ENCODE measurements at regions not wholly inside any gene's neighbourhood (a gene's known extent, or its start where the extent isn't known, plus 50 kb on each side); places are given as distances from the start of the nearest gene placed in this dataset.

DNA sequence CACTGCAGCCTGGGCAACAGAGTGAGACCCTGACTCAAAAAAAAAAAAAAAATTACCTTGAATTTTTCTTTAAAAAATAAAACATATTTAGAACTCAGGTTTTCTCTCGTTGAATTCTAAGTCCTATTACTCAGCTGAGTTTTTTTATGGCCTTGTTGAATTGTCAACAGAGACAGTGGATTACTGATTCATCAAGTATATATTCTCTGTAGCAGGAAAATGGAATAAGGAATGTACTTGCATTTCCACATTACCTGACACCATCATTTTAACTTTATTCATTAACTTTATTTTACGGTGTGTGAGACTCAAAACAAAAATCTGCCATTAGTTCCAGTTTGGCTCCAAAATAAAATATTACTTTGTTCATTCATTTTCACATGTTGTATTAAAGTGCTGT lies 53.8 kb upstream of the APP start:
- no peak overlapping the region for H3K9ac ChIP-seq (ENCODE audit: low read length)
- no peak overlapping the region for H3K4me2 ChIP-seq (ENCODE audit: low read depth, low read length)
- H3K79me2 ChIP-seq (ENCODE audit: low read length) = no peaks in the 10 kb centered on the region
- TF ChIP-seq EZH2phosphoT487 (IDR thresholded peaks at IDR 0.05; ENCODE audit: low read length) (no peak), EZH2 (optimal IDR thresholded peaks at IDR 0.05; ENCODE audit: low read depth, low read length) (no peak)
- TF ChIP-seq, protein P1, sequence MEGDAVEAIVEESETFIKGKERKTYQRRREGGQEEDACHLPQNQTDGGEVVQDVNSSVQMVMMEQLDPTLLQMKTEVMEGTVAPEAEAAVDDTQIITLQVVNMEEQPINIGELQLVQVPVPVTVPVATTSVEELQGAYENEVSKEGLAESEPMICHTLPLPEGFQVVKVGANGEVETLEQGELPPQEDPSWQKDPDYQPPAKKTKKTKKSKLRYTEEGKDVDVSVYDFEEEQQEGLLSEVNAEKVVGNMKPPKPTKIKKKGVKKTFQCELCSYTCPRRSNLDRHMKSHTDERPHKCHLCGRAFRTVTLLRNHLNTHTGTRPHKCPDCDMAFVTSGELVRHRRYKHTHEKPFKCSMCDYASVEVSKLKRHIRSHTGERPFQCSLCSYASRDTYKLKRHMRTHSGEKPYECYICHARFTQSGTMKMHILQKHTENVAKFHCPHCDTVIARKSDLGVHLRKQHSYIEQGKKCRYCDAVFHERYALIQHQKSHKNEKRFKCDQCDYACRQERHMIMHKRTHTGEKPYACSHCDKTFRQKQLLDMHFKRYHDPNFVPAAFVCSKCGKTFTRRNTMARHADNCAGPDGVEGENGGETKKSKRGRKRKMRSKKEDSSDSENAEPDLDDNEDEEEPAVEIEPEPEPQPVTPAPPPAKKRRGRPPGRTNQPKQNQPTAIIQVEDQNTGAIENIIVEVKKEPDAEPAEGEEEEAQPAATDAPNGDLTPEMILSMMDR (IDR thresholded peaks at IDR 0.05; ENCODE audit: low read length) = no peak
- no peaks in the 10 kb centered on the region for H3K9me2 ChIP-seq (replicated peaks; ENCODE audit: insufficient read depth, low read length)
- no peaks in the 10 kb centered on the region for H3K27me3 ChIP-seq (replicated peaks; ENCODE audit: insufficient read depth, low read length)
- no peak overlapping the region for H2AFZ ChIP-seq (ENCODE audit: low read length)
- DNase-seq = no peak
- no peak overlapping the region for H3K4me3 ChIP-seq (ENCODE audit: low read length)
- no peaks in the 10 kb centered on the region for H3F3A ChIP-seq (ENCODE audit: insufficient read depth, low read length)
- no peak overlapping the region for H3K27ac ChIP-seq (ENCODE audit: low read length)
- no peaks in the 10 kb centered on the region for H3K4me1 ChIP-seq (ENCODE audit: low read length)
- H4K20me1 ChIP-seq (ENCODE audit: insufficient read depth, low read length) = no peaks in the 10 kb centered on the region
- no peaks in the 10 kb centered on the region for H3K36me3 ChIP-seq (replicated peaks; ENCODE audit: insufficient read depth, low read length)
- H3K9me3 ChIP-seq (replicated peaks; ENCODE audit: insufficient read depth, low read length) = no peaks in the 10 kb centered on the region
